ENCODE measurements at regions not wholly inside any gene's neighbourhood (a gene's known extent, or its start where the extent isn't known, plus 50 kb on each side); places are given as distances from the start of the nearest gene placed in this dataset.

- no peak for DNase-seq
Observed at GRCh38 chr4:29405116-29405515, 1315.1 kb upstream of the PCDH7 start.

GRCh38 chr4:29415771-29416170, 1304.4 kb upstream of the PCDH7 start:
- no peak for DNase-seq

DNA sequence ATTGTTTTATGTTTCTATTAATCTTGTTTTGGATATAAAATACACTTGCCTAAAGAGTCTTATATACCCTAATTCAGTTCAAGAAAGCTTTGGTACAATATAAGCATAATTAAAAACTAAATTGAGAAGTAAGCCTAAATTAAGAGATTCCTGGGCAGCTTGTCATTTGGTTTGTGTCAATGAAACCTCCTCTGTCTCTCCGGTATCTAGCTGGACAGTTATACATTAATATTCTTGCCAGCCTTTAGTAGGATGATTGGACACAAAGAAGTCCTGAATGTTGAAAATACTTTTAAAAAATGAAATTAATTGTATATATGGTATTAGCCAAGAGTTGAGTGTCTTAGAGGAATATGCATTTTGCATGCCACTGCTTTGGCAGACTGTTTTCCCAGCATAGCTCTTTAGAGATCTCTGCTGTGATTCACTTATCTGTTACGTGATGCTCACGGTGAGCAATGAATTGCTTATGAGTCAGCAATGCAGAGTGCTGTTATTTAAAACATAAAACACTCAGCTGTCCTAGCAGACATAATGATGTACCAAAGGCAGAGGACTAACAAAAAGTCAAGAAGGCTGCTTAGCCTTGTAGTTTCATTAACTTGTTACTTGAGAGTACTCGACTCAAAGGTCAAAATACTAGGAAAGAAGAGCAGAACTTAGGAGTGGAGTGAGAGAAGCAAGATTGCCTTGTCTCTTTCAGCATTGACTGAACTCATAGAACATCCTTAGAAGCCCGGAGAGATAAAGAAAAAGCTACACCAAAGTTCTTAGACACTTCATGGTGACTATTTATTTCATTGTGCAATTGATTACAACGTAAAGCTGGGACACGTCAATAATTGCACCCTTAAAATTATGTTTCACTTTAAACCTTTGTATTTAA, 1296.1 kb upstream of the PCDH7 start:
- no peak for DNase-seq

GRCh38 chr4:29453303-29453820, 1266.8 kb upstream of the PCDH7 start:
- no peak for DNase-seq

DNA sequence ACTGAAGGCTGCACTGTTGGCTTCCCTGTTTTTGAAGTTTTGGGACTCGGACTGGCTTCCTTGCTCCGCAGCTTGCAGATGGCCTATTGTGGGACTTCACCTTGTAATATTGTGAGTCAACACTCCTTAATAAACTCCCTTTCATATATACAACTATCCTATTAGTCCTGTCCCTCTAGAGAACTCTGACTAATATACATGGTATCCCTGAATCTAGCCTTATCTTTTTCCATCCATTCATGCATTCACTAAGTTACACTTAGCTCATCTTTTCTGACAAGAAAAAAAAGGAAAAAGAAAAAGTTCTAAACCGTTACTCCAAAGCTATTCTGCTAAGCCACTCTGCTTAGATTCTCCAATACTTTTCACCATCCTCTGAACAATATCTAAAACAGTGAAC, 1260.2 kb upstream of the PCDH7 start:
- DNase-seq: no peak

DNA sequence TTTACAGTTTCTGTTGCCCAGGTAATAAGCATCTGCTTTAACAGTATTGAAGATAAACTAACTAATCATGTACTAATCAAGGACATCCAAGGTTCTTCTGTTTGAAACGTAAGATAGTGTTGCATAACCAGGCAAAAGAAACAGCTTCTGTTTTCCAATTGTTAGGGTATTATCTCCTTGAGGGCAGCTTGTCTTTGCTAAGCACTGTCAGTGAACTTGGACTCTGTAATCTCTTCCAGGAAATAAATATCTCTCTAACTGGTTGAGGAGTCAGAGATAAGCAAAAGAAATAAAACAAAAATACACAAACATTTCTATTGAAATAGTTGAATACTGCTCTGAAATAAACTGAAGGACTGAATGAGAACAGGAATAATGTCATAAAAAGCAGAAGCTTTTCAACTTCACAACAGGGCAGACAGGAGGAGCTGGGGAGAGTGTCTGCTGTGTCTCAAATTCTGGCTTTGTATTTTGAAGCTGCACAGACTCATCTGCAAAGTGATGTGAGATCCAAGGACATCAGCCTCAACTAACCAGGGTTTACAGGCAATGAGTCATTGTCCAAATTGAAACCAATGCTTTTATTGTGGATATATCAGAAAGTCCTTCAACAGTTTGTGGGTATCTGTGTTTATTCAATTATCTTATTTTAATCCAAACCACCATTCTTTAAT, 1253.0 kb upstream of the PCDH7 start:
- DNase-seq: no peak

Measured in NCI-H2227 treated with DMSO at 0.1 percent for 48 hours (cell line).